CD4-positive, alpha-beta T cell treated with Interleukin-21 for 1 hour (primary cell): ENCODE measurements at regions not wholly inside any gene's neighbourhood (a gene's known extent, or its start where the extent isn't known, plus 50 kb on each side); places are given as distances from the start of the nearest gene placed in this dataset.
"Not testable (repeated sequence)": the region's sequence is repeated elsewhere in the genome, so short reads cannot be mapped to it uniquely, and the experiment has no call there.

Experiments used
- DNase-seq: peaks from one replicate; pipeline ENCODE4 v3.0.0-alpha.2; 2020

DNA sequence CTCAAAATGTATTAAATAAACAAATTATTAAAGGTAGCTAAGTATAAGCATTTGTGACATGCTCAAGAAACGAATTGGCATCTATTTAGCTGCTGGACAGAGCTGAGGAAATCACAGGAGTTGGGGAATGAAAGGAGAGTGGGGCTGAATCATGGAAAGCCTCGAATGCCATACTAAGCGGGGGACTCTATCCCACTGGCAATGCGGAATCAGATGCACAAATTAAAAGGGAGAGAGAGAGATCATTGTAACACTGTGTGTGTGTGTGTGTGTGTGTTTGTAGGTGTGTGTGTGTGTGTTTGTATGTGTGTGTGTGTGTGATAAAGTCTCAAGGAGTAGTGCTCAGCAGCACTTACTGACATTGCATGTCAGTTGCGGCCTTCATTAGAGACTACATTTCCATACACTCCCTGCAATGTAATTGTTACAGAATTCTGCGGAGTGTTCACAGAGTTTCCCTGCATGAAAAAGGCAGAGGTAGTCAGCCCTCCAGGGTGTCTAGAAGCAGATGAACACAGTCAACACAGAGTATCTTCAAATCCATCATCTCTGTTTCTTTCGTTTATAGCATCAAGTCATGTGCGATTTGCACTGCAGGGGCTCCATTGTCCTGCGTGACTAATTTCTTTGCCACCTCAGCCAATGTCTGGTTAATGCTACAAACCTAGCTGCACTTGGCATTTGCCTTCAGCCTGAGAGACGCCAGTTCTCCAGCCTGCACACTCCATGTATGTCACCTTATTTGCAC is 111.7 kb upstream of the CYRIA start:
- no peak for DNase-seq

DNA sequence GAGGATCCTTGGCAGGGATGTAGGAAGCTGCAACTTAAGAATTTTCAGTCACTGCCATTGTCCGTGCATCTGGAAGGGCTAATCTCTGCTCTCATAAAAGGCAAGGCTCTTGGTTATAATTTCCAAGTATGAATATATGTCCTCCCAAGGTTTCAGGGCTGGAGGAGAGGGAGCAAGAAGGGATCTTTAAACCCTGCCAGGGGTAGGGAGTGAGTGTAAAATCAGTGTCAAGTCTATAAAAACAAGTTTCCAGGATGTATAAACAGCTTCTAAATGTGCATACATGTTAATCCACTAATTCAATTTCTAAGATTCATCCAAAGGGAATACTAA is 110.2 kb upstream of the CYRIA start:
- no peak for DNase-seq

DNA sequence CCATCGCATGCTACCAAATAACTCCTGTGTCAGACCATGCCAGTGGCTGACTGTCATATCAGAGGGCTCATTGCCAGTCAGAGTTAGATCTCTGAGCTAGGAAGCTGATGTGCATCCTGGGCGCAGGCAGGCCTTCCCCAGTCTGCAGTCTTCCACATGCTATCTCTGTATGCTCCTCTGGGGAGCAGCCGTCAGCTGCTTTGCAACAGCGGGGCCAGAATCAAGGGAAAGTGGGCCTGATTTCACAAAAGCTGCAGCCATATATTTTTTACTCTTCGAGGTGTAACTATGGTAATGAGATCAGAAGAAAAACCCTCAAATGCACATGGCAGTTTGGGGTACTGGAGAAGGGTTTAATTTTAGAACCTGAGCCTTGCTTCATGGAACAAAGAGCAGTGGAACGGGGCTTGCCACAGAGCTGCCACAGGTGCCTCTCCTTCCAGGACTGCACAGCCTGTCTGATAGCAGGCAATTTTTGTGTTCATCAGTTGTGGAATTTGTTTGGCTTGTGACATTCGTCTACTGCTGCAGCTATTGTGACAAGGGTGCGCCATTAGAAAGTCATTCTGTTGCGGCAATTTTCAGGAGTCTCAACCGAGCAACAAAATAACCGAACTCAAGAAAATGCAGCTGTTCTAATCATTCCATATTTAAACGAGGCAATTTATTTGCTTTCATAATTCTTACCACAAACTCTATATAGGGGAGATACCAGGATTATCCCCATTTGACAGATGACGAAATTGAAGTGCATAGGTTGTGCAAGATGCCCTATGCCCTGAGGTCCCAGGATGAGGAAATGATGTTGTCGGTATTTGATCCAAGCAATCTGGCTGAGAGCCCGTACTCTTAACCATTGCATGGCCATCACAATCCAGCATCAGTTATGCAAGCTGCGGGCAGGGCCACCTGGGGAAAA is 109.6 kb upstream of the CYRIA start:
- DNase-seq = no peak

DNA sequence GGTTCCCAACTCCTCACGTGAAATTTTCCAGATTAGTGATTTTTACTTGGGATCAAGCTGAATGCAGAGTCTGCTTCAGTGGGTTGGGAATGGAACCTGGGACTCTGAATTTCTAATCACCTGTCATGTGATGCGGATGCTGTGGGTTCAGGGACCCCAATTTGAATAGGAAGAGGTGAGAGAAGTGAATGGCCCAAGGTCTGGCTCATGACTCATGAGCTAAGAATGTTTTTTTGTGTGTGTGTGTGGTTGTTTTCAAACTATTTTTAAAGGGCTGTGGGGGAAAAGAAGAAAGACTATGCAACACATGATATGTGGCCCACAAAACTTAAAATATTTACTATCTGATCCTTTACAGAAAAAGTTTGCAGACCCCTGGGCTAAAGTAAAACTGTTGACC is 108.5 kb upstream of the CYRIA start:
- DNase-seq = no peak

DNA sequence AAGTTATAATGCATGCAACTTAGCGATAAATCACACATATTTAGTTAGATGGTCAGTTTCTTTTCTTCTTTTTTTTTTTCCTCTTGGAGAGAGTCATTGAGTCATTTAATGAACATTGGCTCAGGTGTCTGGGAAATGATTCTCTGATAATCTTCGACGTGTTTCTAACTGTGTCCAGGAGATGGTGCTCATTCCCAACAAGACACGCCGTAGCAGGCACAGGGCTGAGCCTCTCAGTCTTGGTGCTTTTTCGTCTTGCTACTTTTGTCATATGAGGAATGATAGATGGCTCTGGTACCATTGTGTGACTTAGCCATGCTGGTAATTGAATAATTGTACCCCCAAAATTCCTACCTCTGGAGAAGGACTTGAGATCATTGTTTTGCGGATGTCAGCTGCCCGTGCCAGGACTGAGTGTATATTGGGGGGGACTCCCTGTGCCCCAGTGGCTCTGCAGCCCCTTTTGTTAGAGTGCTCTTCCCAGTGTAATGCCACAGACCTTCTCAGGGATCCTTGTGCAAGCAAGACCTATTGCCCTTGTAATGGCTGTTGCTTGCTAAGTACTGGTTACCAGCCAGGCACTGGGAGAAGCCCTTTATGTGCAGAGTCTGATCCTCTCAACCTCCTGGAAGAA is 107.6 kb upstream of the CYRIA start:
- no peak for DNase-seq

DNA sequence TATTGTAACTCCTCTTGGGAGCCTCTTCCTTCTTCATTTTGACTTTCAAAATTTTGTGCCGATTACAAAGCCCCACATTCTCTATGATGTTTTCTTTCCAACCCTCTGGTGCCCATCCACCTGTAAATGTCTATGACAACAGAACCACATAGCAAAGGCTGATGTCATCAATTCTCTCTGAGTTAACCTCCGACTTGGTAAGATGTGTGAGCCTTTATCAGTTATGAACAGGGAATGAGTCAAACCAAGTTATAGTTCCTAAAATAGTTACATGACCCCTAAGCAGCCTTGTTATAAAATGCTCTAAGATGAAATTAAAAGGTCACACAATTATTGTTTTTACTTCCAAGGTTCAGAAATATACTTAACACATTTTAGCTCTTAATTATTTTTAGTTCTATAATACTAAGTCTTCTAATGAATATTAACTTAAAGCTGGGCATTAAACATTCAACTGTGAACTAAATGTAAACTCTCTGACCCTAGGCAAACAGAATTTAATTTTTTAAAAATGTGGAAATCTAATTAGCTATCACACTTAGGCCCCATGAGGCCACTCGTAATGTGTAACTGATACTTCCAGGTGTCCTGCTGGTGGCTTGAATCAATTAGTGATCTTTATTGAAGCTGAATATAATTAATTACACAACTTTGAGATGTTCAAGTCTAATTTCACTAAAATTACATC is 102.3 kb upstream of the CYRIA start:
- no peak for DNase-seq

DNA sequence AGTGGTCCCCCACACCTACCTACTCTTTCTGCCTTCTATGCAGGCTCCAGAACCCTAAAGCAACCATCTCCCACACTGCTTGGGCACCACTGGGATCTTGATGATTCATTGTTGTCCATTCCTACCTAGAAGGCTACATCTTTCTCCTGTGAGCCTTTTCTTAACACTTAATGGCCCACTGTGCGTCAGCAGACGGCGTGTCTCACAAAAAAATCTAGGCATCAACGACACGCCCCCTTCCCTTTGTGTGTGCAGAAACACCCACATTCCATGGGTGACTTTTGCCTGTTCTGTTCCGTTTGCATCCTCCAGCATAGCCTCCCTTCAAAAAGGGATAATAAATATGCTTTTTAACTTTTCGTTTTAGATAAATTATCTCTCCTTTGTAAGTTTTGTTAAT is 99.7 kb upstream of the CYRIA start:
- DNase-seq = no peak

DNA sequence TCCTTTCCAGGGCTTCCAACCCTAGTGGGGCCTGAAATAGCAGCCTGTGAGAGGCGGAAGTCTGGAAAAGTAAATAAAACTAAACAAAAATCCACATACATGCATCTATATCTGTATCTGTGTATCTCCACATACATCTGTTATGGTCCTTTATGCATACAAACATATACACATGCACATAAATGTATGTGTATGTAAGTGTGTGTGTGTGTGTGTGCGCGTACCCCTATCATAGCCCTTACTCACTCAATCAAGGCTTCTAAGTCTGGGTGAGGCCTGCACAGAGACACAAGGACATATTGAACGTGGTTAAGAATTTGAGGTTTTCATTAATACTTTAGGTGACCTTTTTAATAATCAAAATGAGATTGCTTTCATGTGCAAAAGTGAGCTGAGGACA is 98.9 kb upstream of the CYRIA start:
- DNase-seq = no peak

DNA sequence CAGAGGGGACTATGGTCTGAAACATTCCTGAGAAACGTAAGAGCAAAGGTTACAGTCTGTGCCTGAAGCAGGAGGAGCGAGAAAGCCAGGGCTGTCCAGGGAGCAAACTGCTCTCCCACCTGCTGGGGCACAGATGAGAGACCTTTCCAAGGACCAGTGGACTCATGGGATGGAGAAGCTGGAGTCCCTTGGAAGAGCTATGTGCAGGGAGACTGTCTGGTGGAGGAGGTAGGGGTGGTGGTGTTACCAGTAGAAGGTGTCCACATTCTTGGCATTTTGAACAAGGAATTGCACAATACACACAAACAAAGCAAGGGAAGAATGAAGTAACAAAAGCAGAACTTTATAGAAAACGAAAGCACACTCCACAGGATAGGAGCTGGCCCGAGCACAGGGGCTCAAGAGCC is 97.9 kb upstream of the CYRIA start:
- no peak for DNase-seq

DNA sequence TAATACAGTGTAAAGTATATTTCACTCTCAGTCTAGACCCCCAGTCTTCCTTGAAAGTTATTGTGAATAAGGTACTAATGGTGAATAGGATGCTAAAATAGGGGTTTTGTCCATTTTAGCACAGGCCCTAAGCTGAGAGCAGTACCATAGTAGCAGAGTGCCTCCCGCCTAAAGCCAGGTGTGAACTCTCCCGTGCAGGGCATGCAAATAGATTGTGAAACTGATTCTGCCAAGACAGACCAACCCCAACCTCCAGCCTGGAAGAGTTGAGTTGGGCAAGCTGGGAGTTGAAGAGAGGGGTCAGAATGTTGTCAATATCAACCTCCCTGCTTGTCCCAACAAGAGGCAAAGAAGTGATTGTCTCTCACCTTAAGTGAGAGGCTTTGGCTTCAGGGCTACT is 97.4 kb upstream of the CYRIA start:
- no peak for DNase-seq

DNA sequence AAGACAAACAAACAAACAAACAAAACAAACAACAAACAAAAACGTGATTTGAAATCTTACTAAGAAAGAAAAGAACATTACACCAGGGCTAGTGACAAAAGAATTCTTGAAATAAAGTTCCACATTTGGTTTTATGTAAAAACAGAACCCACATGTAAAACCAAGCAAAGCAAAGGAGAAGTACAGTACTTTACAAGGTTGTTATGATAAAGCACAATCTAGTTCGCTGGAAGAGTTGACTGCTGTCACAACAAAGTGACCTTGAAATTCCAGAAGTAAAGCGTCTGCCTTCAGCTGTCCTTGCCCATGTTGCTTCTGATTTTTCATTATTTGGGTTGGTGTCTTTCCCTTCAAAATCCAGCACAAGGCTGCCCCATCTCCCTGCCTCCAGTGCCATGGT is 94.8 kb upstream of the CYRIA start:
- no peak for DNase-seq

DNA sequence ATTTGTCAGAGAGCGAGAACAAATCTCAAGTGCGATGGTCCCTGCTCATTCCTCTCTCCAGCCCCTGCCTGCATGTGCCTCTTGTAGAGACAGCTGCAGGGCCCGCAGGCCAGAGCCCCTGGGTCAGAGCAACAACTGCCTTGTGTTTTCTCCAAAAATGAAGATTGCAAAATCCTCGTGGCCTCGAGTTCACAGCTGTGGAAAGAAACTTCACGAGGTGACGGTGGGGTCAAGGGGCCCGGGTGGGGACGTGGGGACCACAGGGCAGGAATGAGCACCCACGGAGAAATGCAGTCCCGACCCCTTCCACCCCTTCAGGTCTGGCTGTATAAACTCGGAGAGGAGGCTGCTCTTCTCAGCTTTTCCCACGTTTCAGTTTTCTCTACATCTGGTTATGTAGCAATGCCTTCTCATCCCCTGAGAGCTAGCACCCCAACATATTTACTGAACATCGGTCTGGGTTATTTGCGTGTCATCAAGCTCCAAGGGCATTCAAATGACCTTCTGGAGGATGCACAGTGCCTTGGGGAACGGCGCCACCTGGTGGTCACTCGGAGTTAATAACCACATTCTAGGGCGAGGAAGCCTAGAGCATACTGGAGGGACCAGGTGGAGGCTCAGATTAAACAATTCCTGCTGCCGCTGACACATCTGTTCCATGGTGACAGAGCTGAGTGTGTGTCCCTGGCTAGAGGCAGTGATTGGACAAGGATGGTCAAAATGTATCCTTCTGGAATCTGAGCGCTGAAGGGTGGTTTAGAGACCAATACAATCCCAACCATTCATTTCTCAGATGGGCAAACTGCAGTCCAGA is 91.4 kb upstream of the CYRIA start:
- DNase-seq = peak; percentile 54

DNA sequence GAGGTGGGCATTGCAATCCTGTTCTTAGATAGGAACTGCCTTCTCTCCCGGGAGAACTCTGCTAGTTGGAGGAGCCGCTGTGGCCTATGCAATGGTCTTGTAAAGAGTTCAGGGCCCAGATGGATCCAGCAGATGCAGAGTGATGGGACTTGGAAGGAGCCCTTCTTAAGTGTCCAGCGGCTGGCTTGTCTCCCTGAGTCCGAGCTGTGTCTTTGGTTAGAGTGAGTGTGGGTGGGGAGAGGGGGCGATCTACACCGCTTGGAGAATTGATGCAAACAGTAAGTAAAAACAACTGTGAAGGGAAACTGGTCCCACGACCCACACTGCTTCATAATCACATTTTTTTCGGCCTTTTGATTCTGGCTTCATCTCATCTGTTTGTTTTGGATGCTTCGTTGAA is 89.8 kb upstream of the CYRIA start:
- DNase-seq = no peak

DNA sequence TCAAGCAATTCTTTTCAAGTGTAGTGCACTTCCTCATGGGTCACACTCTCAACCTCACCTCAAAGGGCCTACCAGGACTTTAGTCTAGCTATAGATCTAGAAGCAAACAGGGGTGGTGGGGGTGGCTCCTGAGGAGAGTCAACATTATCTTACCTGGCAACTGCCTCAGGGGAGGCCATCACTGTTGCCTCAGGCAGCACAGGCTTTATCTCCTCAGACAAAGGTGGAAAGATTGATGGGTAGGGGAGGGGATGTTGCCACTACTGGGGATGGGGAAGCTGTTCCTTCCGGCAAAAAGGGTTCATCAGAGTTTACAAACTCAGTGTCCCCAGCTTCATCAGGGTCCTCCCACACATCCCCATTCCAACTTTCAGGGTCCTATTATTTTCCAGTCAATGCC is 87.4 kb upstream of the CYRIA start:
- not testable (repeated sequence) for DNase-seq

DNA sequence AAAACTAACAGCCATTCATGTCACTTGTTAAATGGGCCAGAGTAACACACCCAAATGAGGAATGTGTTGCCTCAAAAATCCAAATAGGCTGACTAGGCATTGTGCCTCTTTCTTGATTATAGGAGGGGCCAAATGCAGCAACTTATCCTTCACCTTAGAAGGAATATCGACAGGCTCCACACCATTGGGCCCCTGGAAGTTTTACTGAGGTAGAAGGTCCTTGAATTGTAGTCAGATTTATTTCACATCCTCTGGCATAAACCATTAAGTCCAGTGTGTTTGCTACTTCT is 85.2 kb upstream of the CYRIA start:
- not testable (repeated sequence) for DNase-seq

DNA sequence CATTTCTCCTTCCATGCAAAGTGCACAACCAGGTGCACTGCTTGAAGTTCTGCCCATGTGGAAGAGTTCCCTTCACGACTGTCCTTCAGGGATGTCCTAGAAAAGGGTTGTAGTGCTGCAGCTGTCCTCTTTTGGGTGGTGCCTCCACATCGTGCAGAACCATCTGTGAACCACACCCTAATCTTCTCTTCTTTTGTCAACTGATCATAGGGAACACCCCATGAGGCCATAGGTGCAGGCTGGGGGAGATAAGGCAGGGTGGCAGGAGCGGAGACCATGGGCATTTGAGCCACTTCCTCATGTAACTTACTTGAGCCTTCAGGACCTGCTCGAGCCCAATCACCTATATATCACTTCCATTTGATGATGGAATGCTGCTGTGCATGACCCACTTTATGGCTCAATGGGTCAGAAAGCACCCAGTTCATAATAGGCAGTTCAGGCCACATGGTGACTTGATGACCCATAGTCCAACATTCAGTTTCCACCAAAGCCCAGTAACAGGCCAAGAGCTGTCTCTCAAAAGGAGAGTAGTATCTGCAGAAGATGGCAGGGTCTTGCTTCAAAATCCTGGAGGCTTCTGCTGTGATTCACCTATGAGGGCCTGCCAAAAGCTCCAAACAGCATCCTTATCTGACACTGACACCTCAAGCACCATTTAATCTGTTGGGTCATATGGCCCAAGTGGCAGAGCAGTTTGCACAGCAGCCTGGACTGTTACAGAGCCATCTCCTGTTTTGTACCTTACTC is 84.7 kb upstream of the CYRIA start:
- no peak for DNase-seq

DNA sequence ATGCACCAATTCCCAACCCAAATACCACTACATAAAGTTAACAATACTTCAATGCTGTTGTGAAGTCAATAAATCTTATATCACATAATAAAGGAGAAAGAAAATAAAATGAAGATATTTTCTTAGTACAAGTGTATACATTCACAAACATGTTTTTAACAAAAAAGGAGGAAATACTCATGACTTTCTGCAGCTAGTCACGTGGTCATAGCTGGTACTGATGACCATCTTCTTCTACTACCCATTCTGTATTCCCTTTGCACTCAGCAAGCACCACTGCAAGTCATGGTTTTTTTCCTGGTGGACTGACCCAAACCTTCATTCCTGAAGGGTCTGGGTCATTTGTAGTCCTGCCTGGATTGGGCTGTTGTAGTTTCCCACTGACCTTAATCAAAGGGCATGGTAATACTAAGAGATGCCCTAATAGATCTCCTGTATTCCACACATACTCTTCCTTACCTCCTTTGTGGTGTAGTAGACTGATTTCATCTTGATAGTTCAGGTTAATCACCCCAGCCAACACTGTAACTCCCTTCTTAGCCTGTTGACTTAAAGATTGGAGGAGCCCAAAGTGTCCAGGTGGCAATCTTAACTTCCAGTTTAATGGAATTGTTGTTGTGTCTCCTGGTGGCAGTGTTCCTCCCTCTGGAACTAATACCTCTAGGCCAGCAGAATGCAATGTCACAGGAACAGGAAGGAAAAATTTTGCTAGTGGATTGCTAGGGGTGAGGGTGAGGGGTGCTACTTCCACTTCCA is 83.1 kb upstream of the CYRIA start:
- not testable (repeated sequence) for DNase-seq

DNA sequence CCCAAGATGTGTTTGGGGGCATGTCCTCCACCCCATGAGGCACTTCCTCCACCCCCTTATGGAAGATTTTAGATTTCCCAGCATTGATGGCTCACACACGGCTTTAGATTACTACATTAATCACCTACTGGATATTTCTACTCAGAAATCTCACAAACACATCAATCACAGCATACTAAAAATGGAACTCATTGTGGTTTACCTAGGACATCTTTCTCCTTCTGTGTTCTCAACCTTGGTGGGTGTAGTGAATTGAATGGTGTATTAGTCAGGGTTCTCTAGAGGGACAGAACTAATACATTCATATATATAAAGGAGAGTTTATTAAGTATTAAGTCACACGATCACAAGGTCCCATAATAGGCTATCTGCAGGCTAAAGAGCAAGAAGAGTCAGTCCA is 82.1 kb upstream of the CYRIA start:
- DNase-seq = no peak

DNA sequence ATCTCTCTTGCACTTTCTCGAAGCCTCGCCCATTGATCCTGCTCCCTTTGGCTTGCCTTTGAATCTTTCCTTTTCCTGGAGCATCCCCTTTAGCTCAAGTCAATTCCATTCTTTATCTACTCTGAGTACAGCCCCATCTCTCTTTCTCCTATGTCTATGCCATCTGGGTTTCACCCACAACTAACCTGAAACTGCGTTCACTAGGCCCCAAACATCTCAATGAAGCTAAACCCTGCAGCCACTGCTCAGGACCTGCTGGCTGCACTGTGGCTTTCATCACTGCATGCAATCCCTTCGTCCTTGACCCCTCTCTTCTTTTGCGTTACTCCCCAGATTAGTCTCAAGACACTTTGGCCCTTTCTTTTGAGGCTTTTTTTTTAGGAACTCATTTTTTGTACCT is 81.6 kb upstream of the CYRIA start:
- no peak for DNase-seq

DNA sequence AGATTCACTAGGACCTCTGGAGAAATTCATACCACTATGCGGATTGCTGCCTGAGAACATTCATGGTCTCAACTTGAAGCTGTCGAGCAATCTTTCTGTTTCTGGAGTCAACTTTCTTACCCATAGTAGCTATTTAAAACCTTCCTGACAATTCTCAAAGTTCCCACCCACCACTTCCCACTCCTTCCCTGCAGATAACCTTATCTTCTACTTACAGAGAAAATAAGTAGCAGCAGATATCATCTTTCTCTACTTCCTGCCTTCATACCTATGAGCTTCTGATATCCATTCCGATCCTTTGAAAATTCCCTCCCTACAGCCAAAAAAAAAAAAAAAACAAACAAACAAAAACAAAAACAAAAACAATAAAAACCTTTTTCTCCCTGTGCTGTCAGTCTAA is 81.2 kb upstream of the CYRIA start:
- no peak for DNase-seq

DNA sequence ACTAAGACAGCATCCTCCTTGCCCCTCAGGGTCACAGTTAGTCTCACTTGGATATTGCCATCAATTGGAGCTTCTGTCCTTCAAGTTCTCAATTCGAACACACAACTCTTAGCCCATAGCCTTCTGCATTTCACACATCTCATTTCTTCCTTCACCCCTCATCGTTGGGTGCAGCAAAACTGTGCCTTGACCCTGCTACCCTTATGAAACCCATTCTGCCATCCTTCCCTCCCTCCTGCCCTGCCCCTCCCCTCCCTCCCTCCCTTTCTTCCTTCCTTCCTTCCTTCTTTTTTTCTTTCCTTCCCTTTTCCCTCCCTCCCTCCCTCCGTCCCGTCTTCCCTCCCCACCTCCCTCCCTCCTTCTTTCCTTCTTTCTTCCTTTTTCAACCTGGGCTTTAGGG is 80.7 kb upstream of the CYRIA start:
- no peak for DNase-seq
